RWPE2 (cell line): ENCODE measurements at regions not wholly inside any gene's neighbourhood (a gene's known extent, or its start where the extent isn't known, plus 50 kb on each side); places are given as distances from the start of the nearest gene placed in this dataset.

Source experiments
- ATAC-seq: fragments of 200-7000 bp; cut with Tn5 transposase; 3 replicates; pipeline ENCODE4 v1.9.1; 2021; ENCODE audit warnings: low read depth
- DNase-seq: peaks from one replicate; pipeline ENCODE4 v3.0.0-alpha.2; 2020; ENCODE audit warnings: low spot score
- H3K27ac ChIP-seq: fragments of 450-650 bp; 2 replicates; pipeline ENCODE4 v1.5.1; 2017; ENCODE audit warnings: mild to moderate bottlenecking; ENCODE audit not compliant: poor library complexity, severe bottlenecking
- H3K27me3 ChIP-seq: fragments of 250-450 bp; sonication (Bioruptor Pico); 2 replicates; pipeline ENCODE4 v1.5.1; 2021; ENCODE audit warnings: mild to moderate bottlenecking, moderate library complexity; ENCODE audit not compliant: insufficient read depth, poor library complexity, severe bottlenecking
- H3K36me3 ChIP-seq: fragments of 250-450 bp; sonication (Bioruptor Pico); 2 replicates; pipeline ENCODE4 v1.5.1; 2020; ENCODE audit warnings: low read depth, mild to moderate bottlenecking, moderate library complexity
- H3K4me1 ChIP-seq: fragments of 250-450 bp; sonication (Bioruptor Pico); 2 replicates; pipeline ENCODE4 v1.5.1; 2021; ENCODE audit warnings: mild to moderate bottlenecking, moderate library complexity; ENCODE audit not compliant: insufficient read depth, poor library complexity, severe bottlenecking
- H3K4me3 ChIP-seq: fragments of 250-450 bp; sonication (Bioruptor Pico); 2 replicates; pipeline ENCODE4 v1.5.1; 2021; ENCODE audit warnings: mild to moderate bottlenecking, moderate library complexity; ENCODE audit not compliant: severe bottlenecking
- H3K9me3 ChIP-seq: fragments of 250-450 bp; sonication (Bioruptor Pico); 2 replicates; pipeline ENCODE4 v1.5.1; 2021; ENCODE audit warnings: mild to moderate bottlenecking, moderate library complexity; ENCODE audit not compliant: severe bottlenecking
- CTCF ChIP-seq: fragments of 450-650 bp; IDR thresholded peaks from one replicate; pipeline ENCODE4 v1.5.1; 2017; ENCODE audit warnings: mild to moderate bottlenecking, moderate library complexity; ENCODE audit not compliant: poor library complexity, severe bottlenecking

DNA sequence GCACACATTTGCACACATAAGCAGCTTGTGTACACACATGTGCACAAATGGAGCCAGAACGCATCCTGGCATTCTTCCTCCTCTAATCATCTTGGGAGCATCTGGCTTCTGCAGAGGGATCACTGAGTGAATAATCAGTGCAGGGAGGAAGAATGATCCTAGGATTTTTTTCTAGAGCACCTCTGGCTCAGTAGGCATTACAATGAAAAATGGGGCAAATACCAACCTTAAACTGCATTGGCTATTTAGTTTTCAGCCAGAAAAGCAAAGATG lies 205.7 kb upstream of the TCF21 start:
- H3K36me3 ChIP-seq = no peaks in the 10 kb centered on the region
- ATAC-seq = no peak
- no peak for DNase-seq
- no peaks in the 10 kb centered on the region for H3K4me1 ChIP-seq
- TF ChIP-seq CTCF = no peak
- H3K27ac ChIP-seq = no peak overlapping the region
- H3K9me3 ChIP-seq = no peaks in the 10 kb centered on the region
- no peaks in the 10 kb centered on the region for H3K27me3 ChIP-seq
- no peak overlapping the region for H3K4me3 ChIP-seq

DNA sequence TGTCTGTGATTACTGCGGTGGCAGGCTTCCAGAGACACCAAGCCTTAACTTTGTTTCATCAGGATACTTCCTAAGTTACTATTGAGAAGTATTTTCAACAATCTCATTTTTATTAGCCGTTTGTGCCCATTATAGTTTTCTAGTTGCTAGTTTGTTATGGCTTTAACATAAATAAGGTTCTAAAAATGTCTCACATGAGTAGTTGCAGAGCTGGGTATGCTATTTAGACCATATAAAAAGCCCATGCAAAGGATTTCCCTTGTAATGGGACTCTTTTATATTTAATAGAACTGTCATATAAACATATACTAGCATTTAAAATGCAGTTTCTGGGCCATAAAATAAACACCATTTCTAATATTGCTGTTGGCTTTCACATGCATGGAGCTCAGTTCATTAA lies 205.3 kb upstream of the TCF21 start:
- Histone ChIP-seq H3K4me3 (no peak overlapping the region), H3K36me3 (no peaks in the 10 kb centered on the region), H3K9me3 (no peaks in the 10 kb centered on the region), H3K27me3 (no peaks in the 10 kb centered on the region), H3K4me1 (no peaks in the 10 kb centered on the region), H3K27ac (no peak overlapping the region)
- ATAC-seq (no peak), DNase-seq (no peak)
- no peak for TF ChIP-seq CTCF

- DNase-seq (no peak), ATAC-seq (no peak)
- Histone ChIP-seq H3K27me3 (no peaks in the 10 kb centered on the region), H3K4me1 (no peaks in the 10 kb centered on the region), H3K9me3 (peaks cover 2% of the 10 kb centered on the region), H3K36me3 (no peaks in the 10 kb centered on the region), H3K27ac (no peak overlapping the region), H3K4me3 (no peak overlapping the region)
- TF ChIP-seq CTCF = no peak
Observed at GRCh38 chr6:133688705-133689492, 200.0 kb upstream of the TCF21 start.

GRCh38 chr6:133689863-133690262 lies 199.1 kb upstream of the TCF21 start:
- no peak for ATAC-seq
- no peak for TF ChIP-seq CTCF

GRCh38 chr6:133693565-133693964 lies 195.3 kb upstream of the TCF21 start:
- Histone ChIP-seq H3K9me3 (peaks cover 2% of the 10 kb centered on the region), H3K36me3 (no peaks in the 10 kb centered on the region), H3K4me3 (no peak overlapping the region), H3K27ac (no peak overlapping the region), H3K27me3 (no peaks in the 10 kb centered on the region), H3K4me1 (no peaks in the 10 kb centered on the region)
- TF ChIP-seq CTCF = no peak
- DNase-seq = no peak
- no peak for ATAC-seq

More at GRCh38 chr6:133689863-133690262, 199.1 kb upstream of the TCF21 start:
- H3K4me1 ChIP-seq = no peaks in the 10 kb centered on the region
- no peak overlapping the region for H3K27ac ChIP-seq
- no peaks in the 10 kb centered on the region for H3K36me3 ChIP-seq
- H3K4me3 ChIP-seq = no peak overlapping the region
- H3K9me3 ChIP-seq = peaks cover 2% of the 10 kb centered on the region
- no peak for DNase-seq
- no peaks in the 10 kb centered on the region for H3K27me3 ChIP-seq
